PC-9 (cell line): ENCODE measurements at regions not wholly inside any gene's neighbourhood (a gene's known extent, or its start where the extent isn't known, plus 50 kb on each side); places are given as distances from the start of the nearest gene placed in this dataset.

ENCODE experiments used
- EZH2 ChIP-seq: fragments of 200-600 bp; sonication (generic); IDR thresholded peaks from 2 replicates; pipeline ENCODE4 v1.8.0; 2017; ENCODE audit warnings: antibody characterized with exemption, low read depth
- TF ChIP-seq, protein P1 (sequence below): fragments of 200-600 bp; sonication (generic); conservative IDR thresholded peaks from 2 replicates; pipeline ENCODE4 v1.6.1; 2017; ENCODE audit warnings: mixed run types, antibody characterized with exemption, mild to moderate bottlenecking, moderate library complexity

DNA sequence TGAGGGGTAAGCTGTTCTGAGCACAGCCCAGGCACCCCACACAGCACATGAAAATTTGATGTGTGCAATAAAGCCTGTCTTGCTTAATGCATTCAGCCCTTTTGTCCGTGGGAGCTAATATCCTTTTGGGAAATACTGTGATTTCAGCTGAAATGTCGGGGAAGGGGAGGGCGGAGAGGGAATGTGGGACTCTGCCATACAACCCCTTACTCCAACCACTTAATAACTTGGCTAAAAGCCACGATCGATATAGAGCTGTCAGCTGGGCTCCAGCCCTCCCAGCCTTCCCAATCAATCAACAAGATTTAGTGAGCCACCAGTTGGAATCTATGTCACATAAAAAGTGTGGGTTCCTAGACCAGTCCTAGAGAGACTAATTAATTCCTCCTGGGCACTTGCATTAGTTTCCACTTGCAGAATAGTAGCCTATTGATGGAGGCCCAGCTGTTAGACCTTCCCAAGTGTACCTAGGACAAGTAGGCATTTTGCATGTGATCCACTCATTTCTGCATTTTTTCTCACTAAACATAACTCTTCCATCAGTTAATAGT lies 82.7 kb upstream of the PIRT start:
- no peak for TF ChIP-seq EZH2
- TF ChIP-seq, protein P1, sequence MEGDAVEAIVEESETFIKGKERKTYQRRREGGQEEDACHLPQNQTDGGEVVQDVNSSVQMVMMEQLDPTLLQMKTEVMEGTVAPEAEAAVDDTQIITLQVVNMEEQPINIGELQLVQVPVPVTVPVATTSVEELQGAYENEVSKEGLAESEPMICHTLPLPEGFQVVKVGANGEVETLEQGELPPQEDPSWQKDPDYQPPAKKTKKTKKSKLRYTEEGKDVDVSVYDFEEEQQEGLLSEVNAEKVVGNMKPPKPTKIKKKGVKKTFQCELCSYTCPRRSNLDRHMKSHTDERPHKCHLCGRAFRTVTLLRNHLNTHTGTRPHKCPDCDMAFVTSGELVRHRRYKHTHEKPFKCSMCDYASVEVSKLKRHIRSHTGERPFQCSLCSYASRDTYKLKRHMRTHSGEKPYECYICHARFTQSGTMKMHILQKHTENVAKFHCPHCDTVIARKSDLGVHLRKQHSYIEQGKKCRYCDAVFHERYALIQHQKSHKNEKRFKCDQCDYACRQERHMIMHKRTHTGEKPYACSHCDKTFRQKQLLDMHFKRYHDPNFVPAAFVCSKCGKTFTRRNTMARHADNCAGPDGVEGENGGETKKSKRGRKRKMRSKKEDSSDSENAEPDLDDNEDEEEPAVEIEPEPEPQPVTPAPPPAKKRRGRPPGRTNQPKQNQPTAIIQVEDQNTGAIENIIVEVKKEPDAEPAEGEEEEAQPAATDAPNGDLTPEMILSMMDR, result no peak
